ENCODE measurements at regions not wholly inside any gene's neighbourhood (a gene's known extent, or its start where the extent isn't known, plus 50 kb on each side); places are given as distances from the start of the nearest gene placed in this dataset.
"Not testable (repeated sequence)": the region's sequence is repeated elsewhere in the genome, so short reads cannot be mapped to it uniquely, and the experiment has no call there.

DNA sequence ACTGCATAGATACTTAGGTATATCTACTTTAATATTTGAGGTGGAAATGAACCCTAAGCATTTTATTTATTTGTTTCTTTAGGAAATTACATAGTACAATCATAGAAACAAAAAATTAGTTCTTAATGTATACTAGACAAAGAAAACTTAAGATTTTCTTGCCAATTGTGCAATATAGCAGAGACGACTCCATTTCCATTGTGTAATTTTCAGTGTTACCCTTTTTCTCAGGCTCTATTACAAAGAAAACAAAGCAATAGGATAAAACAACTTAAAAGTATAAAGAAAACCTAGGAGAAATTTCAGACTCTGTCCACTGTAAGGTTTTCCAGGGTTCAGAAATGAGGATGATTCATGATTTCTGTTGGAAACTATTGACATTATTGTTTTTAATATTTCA, 89.0 kb upstream of the SERTAD2 start:
- H3K4me3 ChIP-seq (ENCODE audit: low read depth, low read length): no peak overlapping the region
- DNase-seq (ENCODE audit: low read depth): no peak
- TF ChIP-seq, protein P1, sequence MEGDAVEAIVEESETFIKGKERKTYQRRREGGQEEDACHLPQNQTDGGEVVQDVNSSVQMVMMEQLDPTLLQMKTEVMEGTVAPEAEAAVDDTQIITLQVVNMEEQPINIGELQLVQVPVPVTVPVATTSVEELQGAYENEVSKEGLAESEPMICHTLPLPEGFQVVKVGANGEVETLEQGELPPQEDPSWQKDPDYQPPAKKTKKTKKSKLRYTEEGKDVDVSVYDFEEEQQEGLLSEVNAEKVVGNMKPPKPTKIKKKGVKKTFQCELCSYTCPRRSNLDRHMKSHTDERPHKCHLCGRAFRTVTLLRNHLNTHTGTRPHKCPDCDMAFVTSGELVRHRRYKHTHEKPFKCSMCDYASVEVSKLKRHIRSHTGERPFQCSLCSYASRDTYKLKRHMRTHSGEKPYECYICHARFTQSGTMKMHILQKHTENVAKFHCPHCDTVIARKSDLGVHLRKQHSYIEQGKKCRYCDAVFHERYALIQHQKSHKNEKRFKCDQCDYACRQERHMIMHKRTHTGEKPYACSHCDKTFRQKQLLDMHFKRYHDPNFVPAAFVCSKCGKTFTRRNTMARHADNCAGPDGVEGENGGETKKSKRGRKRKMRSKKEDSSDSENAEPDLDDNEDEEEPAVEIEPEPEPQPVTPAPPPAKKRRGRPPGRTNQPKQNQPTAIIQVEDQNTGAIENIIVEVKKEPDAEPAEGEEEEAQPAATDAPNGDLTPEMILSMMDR (IDR thresholded peaks at IDR 0.05; ENCODE audit: insufficient read depth, low read depth, low read length): no peak

DNA sequence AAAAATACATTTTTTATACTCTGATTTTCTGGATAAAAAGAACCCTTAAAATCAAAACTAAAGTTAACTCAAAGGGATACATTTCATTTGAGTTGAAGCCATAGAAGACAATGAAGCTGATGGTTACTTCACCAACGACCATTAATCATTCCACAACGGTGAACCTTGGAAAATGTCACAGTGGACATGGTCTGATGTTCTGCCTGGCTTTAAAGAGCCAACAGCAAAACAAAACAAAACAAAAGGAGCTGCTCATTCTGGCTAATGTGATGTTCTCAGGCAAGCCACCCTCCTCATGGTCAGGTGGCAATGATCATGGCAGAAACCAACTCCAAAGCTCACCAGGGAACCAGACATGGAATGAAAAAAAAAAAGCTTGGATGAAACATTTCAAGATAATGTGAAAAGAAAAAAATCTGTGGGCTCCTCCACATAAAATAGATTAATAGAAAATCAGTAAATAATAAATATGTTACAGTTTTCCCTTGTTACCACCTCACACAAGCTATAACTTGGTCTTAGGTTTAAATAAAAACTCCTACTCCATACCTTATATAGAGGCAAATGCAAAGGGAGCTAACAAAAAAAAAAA, 90.1 kb upstream of the SERTAD2 start:
- no peak for DNase-seq (ENCODE audit: low read depth)
- TF ChIP-seq, protein P1 (IDR thresholded peaks at IDR 0.05; ENCODE audit: insufficient read depth, low read depth, low read length): no peak
- no peak overlapping the region for H3K4me3 ChIP-seq (ENCODE audit: low read depth, low read length)

DNA sequence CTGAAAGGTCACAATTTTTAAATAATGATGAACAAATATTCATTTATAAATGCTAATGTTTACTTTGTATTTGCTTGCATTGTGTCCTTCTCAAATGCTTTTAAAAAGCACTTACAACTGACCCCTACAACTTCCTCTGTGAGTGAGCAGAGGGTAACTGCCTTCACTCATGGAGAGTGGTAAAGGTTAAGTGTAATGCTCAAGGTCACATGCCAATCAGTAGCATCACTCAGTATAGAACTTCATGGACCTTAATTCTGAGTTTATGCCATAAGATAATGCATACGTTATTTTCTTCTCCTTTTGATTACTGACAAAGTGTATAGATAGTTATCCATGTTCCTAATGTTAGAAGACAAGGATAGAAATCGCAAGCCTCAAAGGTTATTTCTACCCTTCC, 91.8 kb upstream of the SERTAD2 start:
- H3K4me3 ChIP-seq (ENCODE audit: low read depth, low read length): no peak overlapping the region
- DNase-seq (ENCODE audit: low read depth): no peak
- TF ChIP-seq, protein P1 (IDR thresholded peaks at IDR 0.05; ENCODE audit: insufficient read depth, low read depth, low read length): no peak

DNA sequence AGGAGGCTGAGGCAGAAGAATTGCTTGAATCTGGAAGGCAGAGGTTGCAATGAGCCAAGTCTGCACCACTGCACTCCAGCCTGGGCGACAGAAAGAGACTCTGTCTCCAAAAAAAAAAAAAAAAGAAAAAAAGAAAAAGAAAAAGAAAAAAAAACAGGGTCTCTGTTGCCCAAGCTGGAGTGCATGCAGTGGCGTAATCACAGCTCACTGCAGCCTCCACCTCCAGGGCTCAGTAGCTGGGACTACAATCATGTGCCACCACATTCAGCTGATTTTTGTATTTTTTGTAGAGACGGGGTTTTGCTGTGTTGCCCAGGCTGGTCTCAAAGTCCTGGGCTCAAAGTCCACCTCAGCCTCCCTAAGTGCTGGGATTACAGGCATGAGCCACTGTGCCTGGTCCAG, 94.0 kb upstream of the SERTAD2 start:
- not testable (repeated sequence) for DNase-seq (ENCODE audit: low read depth); H3K4me3 ChIP-seq (ENCODE audit: low read depth, low read length)

DNA sequence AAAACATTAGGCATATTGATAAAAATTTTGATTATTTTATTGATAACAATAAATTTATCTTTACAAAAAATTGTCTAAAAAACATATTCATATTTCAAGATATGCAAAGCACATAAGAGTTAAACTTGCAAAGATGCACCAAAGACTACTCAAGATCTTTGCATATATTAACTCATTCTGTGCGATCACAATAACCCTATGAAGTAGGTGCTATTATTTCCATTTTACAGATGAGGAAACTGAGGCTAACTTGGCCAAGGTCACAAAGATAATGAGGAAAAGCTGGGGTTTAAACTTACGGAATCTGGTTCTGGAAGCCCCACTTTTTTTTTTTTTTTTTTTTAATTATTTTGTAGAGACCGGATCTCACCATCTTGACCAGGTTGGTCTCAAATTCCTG, 94.4 kb upstream of the SERTAD2 start:
- TF ChIP-seq, protein P1 (IDR thresholded peaks at IDR 0.05; ENCODE audit: insufficient read depth, low read depth, low read length): no peak
- no peak for DNase-seq (ENCODE audit: low read depth)
- H3K4me3 ChIP-seq (ENCODE audit: low read depth, low read length): no peak overlapping the region

DNA sequence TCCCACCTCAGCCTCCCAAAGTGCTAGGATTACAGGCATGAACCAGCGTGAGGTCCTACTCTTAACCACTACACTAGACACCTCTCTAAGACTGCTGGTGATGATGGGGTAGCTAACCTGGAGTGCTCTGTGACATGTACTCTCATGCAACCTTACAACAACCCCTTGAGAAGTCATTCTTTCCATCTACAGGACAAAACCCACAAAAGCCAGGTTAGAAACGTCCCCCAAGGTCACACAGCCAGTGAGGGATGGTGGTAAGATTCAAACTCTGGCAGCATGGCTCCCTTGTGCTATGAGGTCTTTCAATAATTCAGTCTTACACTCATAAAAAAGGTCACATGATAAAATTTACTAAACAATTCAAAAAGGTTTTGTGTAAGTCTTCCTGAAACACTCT, 94.8 kb upstream of the SERTAD2 start:
- no peak for DNase-seq (ENCODE audit: low read depth)
- no peak overlapping the region for H3K4me3 ChIP-seq (ENCODE audit: low read depth, low read length)
- TF ChIP-seq, protein P1 (IDR thresholded peaks at IDR 0.05; ENCODE audit: insufficient read depth, low read depth, low read length): no peak

DNA sequence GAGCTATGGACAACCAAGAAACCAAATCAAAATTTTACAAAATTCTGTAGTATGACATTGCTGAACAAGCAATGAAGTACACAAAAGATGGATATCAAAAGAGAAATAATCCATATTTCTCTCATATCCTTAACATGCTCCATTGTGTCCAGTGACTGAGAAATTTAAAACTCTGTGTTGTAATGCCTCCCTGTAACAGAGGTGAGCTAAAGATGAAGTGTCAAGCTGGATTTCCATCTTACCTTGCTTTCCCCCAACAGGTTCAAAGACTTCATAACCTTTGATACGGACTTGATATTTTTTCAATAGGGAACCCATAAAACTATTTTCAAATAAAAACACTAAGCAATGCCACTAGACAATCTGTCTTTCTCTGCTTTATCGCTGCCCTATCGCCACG, 95.7 kb upstream of the SERTAD2 start:
- H3K4me3 ChIP-seq (ENCODE audit: low read depth, low read length): peak overlapping the region; percentile 83
- TF ChIP-seq, protein P1 (IDR thresholded peaks at IDR 0.05; ENCODE audit: insufficient read depth, low read depth, low read length): no peak
- DNase-seq (ENCODE audit: low read depth): no peak

Data from fibroblast of villous mesenchyme (primary cell).